HG03095 (cell line): ENCODE measurements at regions not wholly inside any gene's neighbourhood (a gene's known extent, or its start where the extent isn't known, plus 50 kb on each side); places are given as distances from the start of the nearest gene placed in this dataset.
"Not testable (repeated sequence)": the region's sequence is repeated elsewhere in the genome, so short reads cannot be mapped to it uniquely, and the experiment has no call there.

Experiments used
- ATAC-seq: cut with Tn5 transposase; IDR thresholded peaks from one replicate; pipeline ENCODE4 v1.9.1; 2021; ENCODE audit warnings: moderate library complexity; ENCODE audit not compliant: unreplicated experiment

- no peak for ATAC-seq
Measured at GRCh38 chr9:129459547-129460322, 161.2 kb downstream of the C9orf50 start.

DNA sequence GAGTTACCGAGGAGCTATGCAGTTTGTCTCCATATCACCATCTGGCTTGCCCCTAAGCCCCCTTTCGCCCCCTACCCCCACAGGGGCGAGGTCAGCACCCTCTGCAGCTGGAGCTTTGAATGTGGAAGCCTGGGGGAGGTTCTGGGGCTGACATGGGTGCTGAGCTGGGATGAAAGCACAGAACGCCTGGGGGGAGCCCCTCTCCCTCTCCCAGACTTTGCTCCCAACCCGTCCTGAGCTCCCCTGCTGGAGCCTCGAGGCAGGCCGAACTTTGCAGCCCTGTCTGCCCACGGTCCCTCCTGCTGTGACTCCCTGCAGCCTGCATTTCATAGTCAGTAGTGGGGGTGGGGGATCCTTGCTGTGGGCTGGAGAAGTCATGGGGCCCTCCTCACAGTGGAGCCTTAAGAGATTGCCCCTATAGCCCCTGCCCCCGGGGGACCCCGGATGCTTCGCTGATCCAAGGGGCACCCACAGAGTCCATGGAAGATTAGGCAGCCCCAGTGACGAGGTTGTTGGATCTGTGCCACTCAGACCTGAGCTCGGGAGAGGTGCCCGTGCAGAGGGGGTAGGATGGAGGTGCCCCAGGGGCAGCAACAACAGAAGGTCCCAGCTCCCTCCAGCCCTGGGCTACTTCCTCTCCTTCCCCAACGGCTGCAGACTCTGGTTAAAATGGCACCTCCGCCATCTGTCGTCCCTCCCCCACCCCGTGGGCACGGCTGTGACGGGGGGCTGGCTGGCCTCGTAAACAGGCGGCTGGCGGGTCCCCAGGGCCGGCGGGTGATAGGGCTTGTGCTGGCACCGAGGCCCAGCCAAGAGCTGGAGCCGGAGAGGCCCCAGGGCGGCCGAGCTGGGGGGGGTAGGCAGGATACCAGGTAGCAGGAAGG is 162.0 kb downstream of the C9orf50 start:
- ATAC-seq = no peak

DNA sequence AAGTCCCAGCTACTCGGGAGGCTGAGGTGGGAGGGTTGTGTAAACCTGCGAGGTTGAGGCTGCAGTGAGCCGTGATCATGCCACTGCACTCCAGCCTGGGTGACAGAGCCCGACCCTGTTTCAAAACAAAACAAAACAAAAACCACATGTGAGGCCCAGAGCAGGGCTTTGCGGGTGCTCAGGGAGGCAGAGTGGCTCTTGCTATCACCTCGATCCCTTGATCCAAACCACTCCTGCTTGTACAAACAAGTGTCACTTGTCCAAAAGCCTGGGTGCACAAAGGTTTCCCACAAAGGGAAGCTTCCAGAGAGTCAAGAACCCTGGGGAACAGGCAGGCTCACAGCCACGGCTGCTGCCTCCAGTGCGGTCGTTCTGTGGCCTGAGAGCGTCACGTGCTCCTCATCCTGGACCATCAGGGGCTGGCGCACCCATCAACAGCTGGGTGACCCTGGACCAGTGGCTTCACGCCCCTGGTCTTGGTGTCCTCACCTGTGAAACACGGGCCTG is 162.7 kb downstream of the C9orf50 start:
- no peak for ATAC-seq

DNA sequence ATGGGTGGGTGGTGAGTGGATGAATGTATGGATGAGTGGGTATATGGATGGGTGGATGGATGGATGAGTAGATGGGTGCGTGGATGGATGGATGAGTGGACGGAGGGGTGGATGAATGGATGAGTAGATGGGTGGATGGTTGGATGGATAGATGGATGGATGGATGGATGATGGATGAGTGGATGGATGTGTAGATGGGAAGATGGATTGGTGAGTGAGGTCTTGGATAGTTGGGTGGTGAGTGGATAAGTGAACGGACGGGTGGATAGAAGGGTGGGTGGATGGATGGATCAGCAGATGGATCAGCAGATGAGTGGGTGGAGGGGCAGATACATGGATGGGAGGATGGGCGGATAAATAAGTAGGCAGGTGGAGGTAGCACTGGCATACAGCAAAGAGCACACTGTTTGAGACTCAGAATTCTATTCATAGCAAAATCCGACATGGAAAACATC is 163.5 kb downstream of the C9orf50 start:
- no peak for ATAC-seq

DNA sequence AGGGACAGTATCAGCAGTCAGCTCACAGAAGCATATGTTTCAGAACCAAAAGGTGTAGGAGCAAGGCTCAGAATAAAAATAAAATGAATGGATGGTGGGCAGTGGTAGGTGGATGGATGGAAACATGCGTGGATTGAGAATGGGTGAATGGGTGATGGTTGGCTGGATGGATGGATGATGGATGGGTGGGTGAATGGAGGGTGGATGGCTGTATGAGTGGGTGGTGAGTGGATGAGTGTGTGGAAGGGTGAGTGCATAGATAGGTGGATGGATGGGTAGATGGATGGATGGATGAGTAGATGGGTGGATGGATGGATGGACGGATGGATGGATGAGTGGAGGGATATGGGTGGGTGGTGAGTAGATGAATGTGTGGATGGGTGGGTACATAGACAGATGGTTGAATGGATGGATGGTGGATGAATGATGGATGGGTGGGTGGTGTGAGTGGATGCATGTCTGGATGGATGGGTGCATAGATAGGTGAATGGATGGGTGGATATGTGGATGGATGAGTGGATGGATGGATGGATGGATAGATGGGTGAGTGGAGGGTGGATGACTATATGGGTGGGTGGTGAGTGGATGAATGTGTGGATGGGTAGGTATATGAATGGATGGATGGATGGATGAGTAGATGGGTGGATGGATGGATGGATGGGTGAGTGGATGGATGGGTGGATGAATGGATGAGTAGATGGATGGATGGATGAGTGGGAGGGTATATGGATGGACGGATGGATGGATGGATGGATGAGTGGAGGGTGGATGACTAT is 164.2 kb downstream of the C9orf50 start:
- no peak for ATAC-seq

GRCh38 chr9:129455151-129455995 is 165.5 kb downstream of the C9orf50 start:
- ATAC-seq = no peak

- ATAC-seq = no peak
Measured at GRCh38 chr9:129454467-129455067, 166.3 kb downstream of the C9orf50 start.

DNA sequence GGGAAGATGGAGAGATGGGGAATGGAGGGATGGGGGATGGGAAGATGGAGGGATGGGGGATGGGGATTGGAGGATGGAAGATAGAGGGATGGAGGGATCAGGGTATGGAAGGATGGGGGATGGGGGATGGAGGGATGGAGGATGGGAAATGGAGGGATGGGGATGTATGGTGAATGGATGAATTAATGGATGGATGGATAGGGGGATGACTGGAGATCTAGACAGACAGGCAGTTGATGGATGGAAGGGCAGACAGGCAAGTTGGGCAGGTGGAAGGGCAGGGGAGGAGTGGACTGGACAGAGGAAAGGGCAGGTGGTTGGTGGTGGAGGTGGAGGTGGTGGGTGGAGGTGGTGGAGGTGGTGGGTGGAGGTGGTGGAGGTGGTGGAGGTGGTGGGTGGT is 167.2 kb downstream of the C9orf50 start:
- no peak for ATAC-seq

DNA sequence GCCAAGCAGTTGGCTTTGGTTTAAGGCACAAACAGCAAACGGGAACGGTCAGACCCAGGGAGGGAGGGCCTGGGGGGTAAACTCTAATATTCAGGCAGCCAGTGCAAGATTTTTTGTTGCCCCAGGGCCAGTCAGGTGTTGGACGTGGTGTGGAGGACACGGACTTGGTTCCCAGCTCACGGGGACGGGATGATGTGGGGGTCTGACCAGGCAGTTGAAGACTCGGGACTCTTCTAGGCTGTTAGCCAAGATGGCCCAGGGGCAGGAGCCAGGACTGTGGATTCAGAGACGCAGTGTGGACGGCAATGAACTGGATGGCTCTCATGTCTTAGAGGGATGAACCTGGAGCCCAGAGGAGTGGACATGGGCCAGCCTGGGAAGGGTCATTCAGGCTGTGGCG is 169.2 kb downstream of the C9orf50 start:
- ATAC-seq = no peak

GRCh38 chr9:129451089-129451656 is 169.7 kb downstream of the C9orf50 start:
- ATAC-seq = no peak

GRCh38 chr9:129449066-129449465 is 171.8 kb downstream of the C9orf50 start:
- ATAC-seq = no peak

DNA sequence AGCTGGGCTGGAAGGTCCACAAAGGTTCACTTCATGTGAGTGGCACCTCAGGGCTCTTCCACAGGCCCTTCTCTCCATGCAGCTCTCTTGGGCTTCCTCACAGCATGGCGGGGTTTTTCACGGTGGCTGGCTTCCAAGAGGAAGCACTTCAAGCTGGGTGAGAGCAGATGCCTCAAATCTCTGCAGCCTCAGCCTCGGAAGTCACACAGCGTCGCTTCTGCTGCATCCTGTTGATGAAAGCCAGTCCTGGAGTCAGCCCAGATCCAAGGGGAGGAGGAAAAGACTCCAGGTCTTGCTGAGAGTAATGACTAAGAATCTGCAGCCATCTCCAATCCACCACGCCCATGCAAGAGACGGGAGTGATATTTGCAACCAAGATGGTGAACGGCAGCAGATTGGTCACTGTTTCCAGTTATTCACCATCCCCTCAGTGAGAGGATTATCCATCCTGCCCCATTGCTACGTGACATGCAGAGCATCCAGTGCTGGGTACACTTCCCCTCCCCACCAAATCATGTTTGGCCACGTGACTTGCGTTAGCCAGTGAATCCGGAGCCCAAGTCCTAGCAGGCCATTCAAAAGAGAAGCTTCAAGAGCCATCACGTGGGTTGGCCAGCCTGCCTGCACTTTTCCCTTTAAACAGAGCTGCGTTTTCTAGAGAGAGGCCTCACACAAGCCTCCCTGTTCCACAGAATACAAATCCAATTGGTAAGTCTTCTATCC is 173.9 kb downstream of the C9orf50 start:
- no peak for ATAC-seq

DNA sequence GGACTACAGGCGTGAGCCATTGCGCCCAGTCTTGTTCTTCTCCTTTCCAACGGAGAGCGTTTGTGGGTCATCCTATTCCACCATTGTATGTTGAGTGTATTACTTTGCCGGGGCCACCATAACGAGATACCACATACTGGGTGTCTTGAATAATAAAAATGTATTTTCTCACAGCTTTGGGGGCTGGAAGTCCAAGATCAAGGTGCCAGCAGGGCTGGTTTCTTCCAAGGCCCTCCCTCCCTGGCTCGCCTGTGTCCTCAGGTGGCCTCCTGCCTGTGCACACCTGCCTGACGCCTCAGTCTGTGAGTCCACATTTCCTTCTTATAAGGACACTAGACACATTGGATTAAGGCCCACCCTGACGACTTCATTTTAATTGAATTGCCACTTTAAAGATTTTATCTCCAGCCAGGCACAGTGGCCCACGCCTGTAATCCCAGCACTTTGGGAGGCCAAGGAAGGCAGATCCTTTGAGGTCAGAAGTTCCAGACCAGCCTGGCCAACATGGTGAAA is 175.1 kb downstream of the C9orf50 start:
- no peak for ATAC-seq

GRCh38 chr9:129443515-129444164 is 177.3 kb downstream of the C9orf50 start:
- not testable (repeated sequence) for ATAC-seq

DNA sequence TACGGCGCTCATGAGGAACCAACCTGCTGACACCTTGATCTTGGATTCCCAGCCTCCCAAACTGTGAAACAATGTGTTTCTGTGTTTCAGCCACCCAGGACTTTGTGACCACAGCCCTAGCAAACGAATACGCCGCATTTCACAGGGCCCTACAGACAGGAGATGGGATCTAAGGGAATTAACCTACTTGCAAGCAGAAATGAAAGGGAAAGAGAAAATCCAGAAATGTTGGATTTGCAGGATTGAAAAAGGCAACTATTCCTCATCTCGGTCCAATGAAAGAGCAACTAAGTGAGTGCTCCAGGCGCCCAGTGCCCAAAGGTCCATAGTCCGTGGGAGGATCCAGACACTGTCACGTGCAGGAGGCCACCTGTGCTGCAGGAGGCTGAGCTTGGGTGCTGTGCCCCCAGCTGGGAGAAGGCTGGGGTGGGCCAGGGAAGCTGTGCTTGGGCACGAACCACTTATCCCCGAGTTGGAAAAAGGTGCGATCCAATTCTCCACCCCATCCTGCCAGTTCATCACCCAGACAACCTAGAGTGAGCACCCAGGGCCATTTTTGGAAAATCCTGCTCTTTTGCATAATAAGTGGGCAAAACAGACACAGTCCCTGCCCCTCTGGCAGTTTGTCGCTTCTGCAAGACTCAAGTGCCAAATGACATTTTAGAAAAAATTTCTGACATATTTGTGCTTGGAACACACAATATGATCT is 177.9 kb downstream of the C9orf50 start:
- no peak for ATAC-seq

GRCh38 chr9:129441852-129442251 is 179.0 kb downstream of the C9orf50 start:
- ATAC-seq = no peak

DNA sequence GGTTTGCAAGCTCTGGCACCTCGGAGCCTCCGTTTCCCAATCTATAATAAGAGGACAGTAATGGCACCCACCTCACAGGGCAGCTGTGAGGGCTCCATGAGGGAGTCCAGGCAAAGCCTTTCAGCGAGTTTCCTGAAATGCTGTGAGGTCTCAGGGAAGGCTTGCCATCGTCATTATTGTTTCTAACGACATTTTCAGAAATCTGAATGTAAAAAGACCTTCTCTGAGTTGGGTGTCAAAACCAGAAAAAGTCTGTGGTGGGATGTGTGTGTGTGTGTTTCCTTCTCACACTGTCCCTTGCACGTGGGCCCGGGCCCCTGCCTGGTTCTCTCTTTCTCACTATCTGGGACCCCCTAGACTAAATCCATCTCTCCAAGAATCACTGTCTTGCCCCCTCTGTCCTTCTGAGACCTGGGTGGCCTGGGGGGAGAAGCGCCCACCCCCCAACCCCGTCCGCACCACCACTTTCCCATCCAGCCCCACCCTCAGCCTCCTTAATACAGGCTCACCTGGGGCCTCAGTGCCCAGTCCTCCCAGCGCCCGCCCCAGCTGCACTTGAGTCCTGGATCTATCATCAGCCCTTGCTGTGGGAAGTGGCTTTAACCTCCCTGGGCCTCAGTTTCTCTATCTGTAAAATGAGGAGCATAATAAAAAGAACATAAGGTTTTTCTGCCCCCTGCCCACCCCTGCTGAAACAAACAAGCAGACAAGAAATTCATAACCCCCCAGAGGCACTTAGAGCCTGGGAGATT is 180.3 kb downstream of the C9orf50 start:
- no peak for ATAC-seq
